D341Med (cell line): ENCODE measurements at regions not wholly inside any gene's neighbourhood (a gene's known extent, or its start where the extent isn't known, plus 50 kb on each side); places are given as distances from the start of the nearest gene placed in this dataset.
A peak's percentile ranks its signal among the peaks of the same experiment; 100 is the strongest.

Source experiments
- DNase-seq: peaks from one replicate; pipeline ENCODE4 v3.0.0; 2012; ENCODE audit warnings: low spot score

- no peak for DNase-seq
Measured at GRCh38 chr14:98370352-98370751, 901.6 kb downstream of the BCL11B start.

DNA sequence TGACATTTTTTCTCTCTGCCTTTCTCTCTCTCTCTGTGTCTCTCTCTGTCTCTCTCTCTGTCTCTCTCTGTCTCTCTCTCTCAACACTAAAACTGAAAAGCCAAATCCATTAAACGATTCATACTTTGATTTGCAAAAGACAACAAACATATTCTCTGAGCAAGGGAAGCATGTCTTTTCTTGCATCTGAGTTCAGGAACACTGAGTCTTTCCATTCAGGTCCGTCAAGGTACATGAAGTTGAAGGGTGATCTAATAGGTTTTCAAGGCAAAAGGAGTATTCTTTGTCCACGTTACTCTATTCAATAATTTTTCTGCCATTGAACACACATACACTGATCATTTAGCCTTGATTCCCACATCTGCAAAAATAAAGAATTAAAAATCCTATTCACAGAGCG is 900.9 kb downstream of the BCL11B start:
- no peak for DNase-seq

GRCh38 chr14:98374136-98374535 is 897.9 kb downstream of the BCL11B start:
- DNase-seq = no peak

GRCh38 chr14:98375566-98375965 is 896.4 kb downstream of the BCL11B start:
- DNase-seq = no peak

DNA sequence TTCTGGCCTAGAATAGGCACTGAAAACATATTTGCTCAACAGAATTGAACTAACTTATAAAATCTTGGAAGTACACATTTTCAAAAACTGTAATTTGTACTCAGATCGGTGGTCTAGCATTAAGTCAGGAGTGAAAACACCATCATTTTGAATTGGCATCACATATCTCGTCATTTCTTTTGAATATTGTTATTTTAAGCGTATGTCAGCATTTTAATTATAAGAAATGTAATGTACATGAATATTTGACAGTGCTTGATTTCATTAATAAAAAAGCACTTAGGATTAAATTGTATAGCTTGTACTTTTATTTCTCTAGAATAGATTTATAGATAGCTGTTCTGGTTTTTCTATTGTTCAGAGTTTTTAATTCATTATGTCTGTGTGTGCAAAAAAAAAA is 892.2 kb downstream of the BCL11B start:
- no peak for DNase-seq

DNA sequence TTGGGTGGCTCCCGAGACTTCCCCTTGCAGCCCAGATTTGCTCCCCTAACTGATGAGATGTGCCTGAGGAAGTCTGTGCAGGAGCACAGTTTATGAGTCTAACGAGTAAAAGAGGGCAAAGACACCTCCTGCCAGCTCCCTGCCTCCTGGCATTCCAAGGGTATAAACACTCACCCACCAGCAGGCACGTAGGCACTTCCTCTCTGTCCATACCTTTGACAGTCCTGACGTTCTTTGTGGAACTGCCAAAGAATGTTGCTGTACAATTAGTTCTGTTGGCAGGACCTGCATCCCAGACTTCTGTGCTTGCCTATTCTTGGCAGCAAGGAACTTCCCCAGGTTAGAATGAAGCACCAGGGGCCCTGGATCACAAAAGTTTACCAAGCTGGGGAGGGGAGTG is 889.3 kb downstream of the BCL11B start:
- no peak for DNase-seq

- no peak for DNase-seq
Measured at GRCh38 chr14:98385851-98386250, 886.1 kb downstream of the BCL11B start.

GRCh38 chr14:98391061-98391460 is 880.9 kb downstream of the BCL11B start:
- no peak for DNase-seq

- no peak for DNase-seq
Measured at GRCh38 chr14:98393527-98393926, 878.5 kb downstream of the BCL11B start.

GRCh38 chr14:98404811-98405210 is 867.2 kb downstream of the BCL11B start:
- peak; percentile 37 for DNase-seq

DNA sequence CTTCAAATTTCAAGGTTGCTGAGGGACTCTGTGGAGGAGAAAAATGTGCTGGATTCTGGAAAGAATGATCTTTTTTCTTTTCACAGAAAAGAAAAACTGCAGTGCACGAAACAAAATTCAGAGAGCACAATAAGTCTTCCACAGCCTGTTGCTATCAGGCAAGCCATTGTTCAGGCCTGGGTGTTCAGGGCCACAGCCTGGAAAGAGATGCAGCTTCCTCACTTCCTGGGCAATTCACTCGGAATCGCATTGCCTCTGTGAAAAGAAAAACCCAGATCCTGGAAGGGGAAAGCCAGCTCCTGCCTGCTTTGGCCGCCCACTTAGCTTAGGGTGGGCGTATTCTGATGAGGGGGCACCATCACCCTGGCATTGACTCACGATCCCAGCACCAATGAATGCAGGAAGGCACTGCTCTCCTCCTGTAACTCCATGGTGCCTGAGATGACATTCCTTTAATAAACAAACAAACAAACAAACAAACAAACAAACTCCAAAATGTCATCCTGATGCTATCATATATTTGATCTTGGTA is 863.9 kb downstream of the BCL11B start:
- DNase-seq = no peak

DNA sequence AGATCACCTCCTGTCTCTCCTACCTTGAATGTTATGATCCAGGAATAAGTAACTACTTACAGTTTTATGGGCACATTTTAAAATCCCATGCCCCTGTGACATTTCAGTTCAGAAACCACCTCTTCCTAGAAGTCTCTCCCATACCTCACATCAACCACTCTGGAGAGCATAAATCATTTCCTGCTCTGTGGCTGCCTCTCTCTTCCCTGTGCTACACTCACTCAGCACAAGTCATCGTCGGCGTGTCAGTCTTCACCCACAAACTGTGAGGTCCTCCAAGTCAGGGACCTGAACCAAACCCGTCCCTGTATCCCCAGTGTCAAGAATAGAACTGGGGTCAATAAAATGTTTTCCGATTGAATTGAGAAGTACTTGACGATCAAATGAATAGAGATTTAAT is 863.3 kb downstream of the BCL11B start:
- DNase-seq = no peak

DNA sequence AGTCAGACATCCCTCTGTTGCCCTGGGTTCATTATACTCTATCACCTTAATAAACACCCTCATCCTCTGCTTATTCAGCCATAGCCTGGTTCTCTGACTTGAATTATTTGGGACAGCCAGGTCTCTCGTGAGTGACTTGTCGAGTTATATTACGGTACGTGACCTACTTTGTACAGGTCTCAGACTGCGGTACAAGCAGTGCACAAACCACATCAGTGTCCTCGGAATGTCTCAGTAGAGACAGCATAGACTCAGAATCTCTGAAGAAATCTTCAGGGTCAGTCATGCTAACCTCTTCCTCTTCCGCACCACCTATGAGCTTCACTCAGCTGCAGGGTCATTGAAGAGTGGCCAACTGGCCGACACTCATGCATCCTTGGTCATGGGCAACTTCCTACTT is 860.8 kb downstream of the BCL11B start:
- no peak for DNase-seq

- DNase-seq = no peak
Measured at GRCh38 chr14:98412431-98412830, 859.6 kb downstream of the BCL11B start.

- no peak for DNase-seq
Measured at GRCh38 chr14:98415766-98416165, 856.2 kb downstream of the BCL11B start.

- no peak for DNase-seq
Measured at GRCh38 chr14:98417001-98417400, 855.0 kb downstream of the BCL11B start.

DNA sequence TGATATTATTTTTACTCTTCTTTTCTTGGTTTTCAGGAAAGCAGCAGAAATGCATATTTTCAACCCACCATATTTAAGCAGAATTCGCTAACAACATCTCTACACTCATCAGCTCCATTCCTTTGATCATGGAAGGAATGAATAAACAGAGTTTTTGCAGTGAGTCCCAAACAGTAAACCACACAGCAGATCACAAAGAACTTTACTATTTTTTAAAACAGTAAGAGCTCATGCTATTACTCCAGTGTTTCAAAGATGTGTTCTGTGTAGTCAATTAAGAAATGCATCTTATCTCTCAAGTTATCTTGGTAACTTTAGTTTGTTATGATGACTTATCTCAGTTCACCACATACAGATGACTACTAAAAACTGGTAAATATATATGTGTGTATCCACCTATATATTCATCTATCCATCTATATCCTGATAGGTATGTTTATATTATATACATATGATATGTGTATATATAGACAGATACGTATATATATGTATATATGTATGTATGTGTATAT is 843.5 kb downstream of the BCL11B start:
- no peak for DNase-seq

GRCh38 chr14:98433436-98433835 is 838.6 kb downstream of the BCL11B start:
- no peak for DNase-seq

DNA sequence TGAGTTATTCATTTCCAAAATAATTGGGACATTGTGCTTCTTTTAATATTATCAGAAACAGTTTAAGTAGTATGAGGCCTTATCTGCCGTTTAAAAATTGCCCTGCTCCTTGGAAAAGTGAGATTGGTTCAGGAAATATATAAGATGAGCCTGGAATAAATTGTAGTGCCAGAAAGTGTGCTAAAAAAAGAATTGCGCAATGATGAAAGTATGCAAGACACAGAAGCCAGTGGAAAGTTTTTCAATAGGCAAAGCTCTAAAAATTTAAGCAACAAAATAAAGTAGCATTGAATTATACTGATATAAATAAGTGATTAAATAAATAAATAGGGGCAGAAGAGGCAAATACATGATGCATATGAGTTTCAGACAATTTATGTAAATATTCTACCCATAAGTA is 834.9 kb downstream of the BCL11B start:
- DNase-seq = no peak

- DNase-seq = no peak
Measured at GRCh38 chr14:98444077-98444476, 827.9 kb downstream of the BCL11B start.

- DNase-seq = no peak
Measured at GRCh38 chr14:98445718-98446117, 826.3 kb downstream of the BCL11B start.

GRCh38 chr14:98446508-98446907 is 825.5 kb downstream of the BCL11B start:
- DNase-seq = no peak

DNA sequence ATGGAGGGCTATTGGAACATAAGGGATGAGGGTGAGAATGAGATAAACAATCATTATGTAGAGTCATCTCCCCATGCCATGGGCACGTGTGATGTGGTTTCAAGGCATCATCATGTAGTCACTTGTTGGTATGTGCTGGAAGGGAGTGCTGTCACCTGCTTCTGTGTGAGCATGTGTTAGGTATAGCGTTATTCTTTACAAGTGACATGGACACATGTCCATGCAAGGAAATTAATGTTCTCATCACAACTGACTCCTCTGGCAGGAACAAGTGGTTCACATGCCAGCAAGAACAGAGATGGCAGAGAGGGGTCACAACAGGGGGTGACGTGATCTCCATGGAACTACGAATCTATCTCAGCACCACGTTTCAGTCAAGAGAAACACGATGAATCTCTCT is 815.8 kb downstream of the BCL11B start:
- no peak for DNase-seq

- DNase-seq = no peak
Measured at GRCh38 chr14:98458702-98459101, 813.3 kb downstream of the BCL11B start.

DNA sequence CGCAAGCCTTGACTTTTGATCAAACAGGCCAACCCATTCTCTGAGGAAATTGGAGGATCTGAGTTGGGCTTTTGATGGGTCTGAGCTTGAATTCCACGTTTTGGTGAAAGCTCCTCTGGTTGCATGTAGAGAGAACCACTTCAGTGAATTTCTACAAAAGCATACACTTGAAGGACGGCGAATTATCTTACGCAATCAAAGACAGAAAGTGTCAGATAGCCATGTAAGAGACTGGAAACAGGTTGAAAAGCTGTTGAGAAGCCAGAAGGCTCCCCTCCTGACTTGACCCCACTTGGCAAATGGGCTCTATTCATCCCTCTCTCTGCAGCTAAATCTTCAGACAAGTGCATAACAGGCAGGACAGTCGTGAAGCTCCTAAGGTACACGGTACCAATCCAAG is 809.1 kb downstream of the BCL11B start:
- no peak for DNase-seq
